ENCODE measurements at regions not wholly inside any gene's neighbourhood (a gene's known extent, or its start where the extent isn't known, plus 50 kb on each side); places are given as distances from the start of the nearest gene placed in this dataset.

GRCh38 chr12:97957109-97957508 lies 494.5 kb downstream of the RMST start:
- Histone ChIP-seq H3K4me1 (no peaks in the 10 kb centered on the region), H3K36me3 (no peaks in the 10 kb centered on the region), H3K27me3 (no peaks in the 10 kb centered on the region), H3K4me3 (no peak overlapping the region), H3K9me3 (peaks cover 0 to 23% (median 9%) of the 10 kb centered on the region in 11 donors), H3K27ac (no peak overlapping the region)
- 73% methylated on average over 1 of the region's 1 CpG for WGBS, 2 donors
- TF ChIP-seq, protein P1, sequence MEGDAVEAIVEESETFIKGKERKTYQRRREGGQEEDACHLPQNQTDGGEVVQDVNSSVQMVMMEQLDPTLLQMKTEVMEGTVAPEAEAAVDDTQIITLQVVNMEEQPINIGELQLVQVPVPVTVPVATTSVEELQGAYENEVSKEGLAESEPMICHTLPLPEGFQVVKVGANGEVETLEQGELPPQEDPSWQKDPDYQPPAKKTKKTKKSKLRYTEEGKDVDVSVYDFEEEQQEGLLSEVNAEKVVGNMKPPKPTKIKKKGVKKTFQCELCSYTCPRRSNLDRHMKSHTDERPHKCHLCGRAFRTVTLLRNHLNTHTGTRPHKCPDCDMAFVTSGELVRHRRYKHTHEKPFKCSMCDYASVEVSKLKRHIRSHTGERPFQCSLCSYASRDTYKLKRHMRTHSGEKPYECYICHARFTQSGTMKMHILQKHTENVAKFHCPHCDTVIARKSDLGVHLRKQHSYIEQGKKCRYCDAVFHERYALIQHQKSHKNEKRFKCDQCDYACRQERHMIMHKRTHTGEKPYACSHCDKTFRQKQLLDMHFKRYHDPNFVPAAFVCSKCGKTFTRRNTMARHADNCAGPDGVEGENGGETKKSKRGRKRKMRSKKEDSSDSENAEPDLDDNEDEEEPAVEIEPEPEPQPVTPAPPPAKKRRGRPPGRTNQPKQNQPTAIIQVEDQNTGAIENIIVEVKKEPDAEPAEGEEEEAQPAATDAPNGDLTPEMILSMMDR (IDR thresholded peaks at IDR 0.05): no peak
- intact Hi-C loops (cut with DNase I): no loop called here
- ATAC-seq (no peak), DNase-seq (no peak)

DNA sequence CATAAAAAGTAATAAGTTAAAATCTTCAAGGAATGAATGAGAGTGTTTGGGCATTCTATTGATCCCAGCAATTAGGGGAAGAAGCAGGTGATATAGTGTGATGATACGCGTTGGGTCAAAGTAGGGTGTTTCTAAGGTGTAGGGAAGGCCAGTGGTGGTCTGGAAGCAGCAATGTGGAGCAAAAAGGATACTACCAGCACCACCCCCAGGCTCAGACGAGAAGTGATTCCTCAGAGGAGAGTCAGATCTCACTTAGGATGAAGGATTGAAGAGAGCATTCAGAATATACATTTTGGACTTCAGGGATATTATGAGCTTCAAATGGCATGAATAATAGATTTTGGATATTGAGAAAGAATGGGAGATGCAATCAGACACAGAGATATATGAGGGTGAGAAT lies 497.6 kb downstream of the RMST start:
- Histone ChIP-seq H3K4me3 (no peak overlapping the region), H3K4me1 (no peaks in the 10 kb centered on the region), H3K9me3 (peaks cover 0 to 23% (median 9%) of the 10 kb centered on the region in 11 donors), H3K27me3 (no peaks in the 10 kb centered on the region), H3K27ac (no peak overlapping the region), H3K36me3 (no peaks in the 10 kb centered on the region)
- intact Hi-C loops (cut with DNase I): no loop called here
- no peak for ATAC-seq
- TF ChIP-seq, protein P1 (IDR thresholded peaks at IDR 0.05): no peak
- DNase-seq: no peak
- WGBS, 2 donors: 57 to 74% methylated on average over 3 of the region's 3 CpGs

DNA sequence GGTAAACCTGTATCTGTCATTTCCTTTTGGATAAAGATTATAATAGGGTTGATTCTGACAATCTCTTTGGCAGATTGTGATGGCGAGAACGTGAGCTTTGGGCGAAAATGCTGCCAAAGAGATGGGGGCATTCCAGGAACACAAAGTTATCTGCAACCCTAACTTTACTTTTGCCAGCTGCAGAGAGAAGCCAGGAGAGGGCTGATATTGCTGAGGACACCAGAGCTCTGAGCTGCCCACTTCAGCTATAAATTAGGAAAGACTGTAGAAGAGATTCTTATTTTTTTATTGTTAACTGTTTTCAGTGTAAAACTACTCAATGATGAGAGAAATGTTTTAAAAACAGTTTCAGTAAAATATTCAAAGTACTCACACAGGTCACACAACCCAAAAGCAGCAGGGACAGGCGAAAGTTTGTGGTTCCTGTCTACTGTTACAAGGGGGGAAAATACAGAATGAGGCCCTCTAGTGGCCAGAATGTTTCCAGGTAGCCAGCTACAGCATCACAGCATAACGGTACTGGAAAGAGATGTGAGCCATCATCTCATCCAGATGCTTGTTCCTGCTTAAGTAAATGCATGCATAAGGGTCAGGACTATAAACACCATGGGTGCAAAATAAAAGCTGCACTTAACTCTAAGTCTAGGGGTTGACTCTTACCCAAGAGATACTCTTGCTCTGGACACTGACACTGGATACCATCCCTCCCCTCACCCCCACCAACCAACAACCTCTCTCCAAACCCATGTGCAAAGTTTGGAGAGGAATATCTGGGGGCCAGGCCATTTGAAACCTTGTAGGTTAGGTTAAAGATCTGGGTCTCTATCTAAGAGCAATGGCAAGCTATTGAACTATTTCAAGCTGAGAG lies 498.4 kb downstream of the RMST start:
- 66 to 68% methylated on average over 5 of the region's 5 CpGs for WGBS, 2 donors
- DNase-seq (peak in 1 of 2 donors; percentile 9), ATAC-seq (no peak)
- Histone ChIP-seq H3K4me1 (no peaks in the 10 kb centered on the region), H3K9me3 (peaks cover 0 to 22% (median 9%) of the 10 kb centered on the region in 11 donors), H3K27me3 (no peaks in the 10 kb centered on the region), H3K36me3 (no peaks in the 10 kb centered on the region), H3K27ac (no peak overlapping the region), H3K4me3 (no peak overlapping the region)
- intact Hi-C loops (cut with DNase I): no loop called here
- TF ChIP-seq, protein P1 (IDR thresholded peaks at IDR 0.05): peak in 8 of 9 donors; percentile 10 to 64 (median 48)

DNA sequence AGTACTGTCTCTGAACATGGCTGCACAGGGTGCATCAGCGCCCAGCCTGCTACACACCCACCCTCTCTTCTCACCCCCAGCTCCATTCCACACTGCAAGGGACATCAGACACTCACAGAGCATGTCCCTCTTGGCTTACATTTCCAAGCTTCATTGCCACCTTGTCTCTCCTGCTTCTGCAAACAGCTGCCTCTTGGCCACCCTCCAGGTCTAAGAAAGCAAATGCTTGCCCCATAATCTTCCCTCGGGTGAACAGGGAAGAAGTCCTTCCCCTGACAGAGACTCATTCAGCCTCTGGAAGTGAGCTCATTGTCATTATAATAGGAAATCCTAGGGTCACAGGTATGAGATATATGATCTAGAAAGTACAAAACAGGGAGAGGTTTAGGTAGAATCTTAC lies 505.2 kb downstream of the RMST start:
- TF ChIP-seq, protein P1 (IDR thresholded peaks at IDR 0.05): no peak
- H3K4me3 ChIP-seq: no peak overlapping the region
- H3K27me3 ChIP-seq: no peaks in the 10 kb centered on the region
- peaks cover 0 to 1% (median 0%) of the 10 kb centered on the region in 11 donors for H3K9me3 ChIP-seq
- intact Hi-C loops (cut with DNase I): no loop called here
- WGBS, 2 donors: 53 to 56% methylated on average over 2 of the region's 2 CpGs
- ATAC-seq: no peak
- no peaks in the 10 kb centered on the region for H3K4me1 ChIP-seq
- no peak overlapping the region for H3K27ac ChIP-seq
- DNase-seq: no peak
- no peaks in the 10 kb centered on the region for H3K36me3 ChIP-seq

Data from heart right ventricle (tissue), 16 donors.